HG03103 (cell line): ENCODE measurements at regions not wholly inside any gene's neighbourhood (a gene's known extent, or its start where the extent isn't known, plus 50 kb on each side); places are given as distances from the start of the nearest gene placed in this dataset.

Experiments used
- ATAC-seq: cut with Tn5 transposase; IDR thresholded peaks from one replicate; pipeline ENCODE4 v1.9.1; 2021; ENCODE audit warnings: low read depth; ENCODE audit not compliant: unreplicated experiment

DNA sequence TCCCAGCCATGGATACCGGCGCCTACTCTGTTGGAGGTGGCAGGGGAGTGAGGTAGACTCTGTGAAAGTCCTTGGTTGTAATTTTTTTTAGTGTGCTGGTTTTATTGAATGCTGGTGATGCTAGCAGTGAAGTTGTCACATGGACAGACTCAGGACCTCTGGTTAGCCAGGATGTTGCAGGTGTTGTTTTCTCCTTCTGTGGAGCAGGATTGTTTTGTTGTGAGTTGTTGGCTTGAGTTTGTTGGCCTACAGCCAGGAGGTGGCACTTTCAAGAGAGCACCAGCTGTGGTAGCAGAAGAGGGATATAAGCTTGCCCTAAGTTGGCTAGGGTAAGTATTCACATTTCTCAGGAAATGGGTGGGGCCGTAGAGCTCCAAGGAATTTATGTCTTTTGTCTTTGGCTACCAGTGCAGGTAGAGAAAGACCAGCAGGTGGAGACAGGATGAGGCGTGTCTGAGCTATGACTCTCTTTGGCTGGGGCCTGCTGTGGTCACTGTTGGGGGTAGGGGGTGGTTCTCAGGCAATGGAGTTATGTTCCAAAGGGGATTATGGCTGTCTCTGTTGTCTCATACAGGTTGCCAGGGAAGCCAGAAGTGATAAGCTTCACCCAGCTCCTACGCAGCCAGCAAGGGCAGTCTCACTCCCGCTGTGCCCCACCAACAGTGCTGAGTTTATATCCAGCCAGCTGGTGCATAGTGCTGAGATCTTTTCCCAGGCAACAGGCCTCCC, 248.7 kb downstream of the TAF11L14 start:
- ATAC-seq = no peak

DNA sequence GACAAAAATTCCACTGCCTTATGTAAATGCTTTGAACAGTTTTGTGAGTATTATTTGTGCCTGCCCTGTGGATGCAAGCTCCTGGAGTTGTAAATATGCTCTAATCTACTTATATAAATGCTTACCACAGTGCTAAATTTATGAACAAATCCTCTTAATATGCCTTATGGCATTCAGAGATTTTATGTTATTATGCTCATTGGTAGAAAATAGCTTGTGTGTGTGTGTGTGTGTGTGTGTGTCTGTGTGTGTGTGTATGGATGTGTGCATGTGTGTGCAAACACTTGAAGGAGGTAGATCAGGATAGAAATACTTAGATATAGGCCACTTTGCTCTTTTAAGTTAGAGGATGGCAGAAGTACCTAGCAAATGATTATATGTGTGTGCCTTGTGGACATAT, 253.9 kb downstream of the TAF11L14 start:
- ATAC-seq = no peak

GRCh38 chr5:17890501-17890900, 256.2 kb downstream of the TAF11L14 start:
- no peak for ATAC-seq

- no peak for ATAC-seq
These were observed 257.6 kb downstream of the TAF11L14 start for GRCh38 chr5:17891881-17892280.

- ATAC-seq = no peak
These were observed 258.9 kb downstream of the TAF11L14 start for GRCh38 chr5:17893026-17893635.

DNA sequence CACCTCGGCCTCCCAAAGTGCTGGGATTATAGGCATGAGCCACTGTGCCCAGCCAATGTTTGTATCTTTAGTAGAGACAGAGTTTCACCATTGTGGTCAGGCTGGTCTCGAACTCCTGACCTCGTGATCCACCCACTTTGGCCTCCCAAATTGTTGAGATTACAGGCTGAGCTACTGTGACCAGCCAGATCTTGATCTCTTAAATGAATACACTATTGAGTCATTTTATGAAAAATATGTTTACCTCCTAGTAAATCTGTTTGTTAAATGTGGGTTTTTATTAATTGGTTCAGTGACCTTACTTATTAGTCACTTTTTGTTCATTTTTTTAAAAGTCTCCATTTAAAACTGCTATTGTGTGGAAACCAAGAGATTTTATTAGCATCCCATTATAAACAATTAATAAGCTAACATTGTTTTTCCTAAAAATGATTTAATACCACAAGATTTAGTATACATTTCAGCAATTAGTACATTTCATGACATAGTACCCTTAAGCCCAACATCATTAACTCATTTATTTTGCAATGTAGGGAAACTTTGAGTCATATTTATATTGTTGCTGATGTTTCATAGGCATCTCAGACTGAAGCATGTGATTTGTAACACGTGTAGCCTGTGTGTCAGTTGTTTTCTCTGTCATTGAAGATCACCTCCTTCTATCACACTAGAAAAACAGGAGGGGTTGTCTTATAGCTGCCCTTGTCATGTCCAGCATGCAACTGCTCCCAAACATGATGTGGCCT, 261.2 kb downstream of the TAF11L14 start:
- ATAC-seq = no peak

DNA sequence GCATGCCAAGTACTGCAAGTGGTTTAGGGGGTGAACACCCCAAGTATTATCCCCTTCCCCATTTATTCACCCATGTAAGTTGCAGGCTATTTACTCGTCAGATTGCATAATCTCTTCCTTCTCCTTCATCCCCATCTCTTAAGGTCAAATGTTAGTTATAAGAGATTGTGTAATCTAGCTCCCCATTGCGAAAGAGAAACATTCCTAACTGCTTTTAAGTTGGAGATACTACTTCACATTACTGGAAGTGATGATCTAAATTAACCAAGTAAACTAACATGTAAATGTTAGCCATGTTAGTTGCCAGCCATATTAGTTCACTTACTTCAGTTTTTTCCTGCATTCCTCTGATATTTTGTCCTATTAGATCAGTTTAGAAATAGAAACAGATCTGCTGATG, 262.3 kb downstream of the TAF11L14 start:
- no peak for ATAC-seq

- no peak for ATAC-seq
These were observed 263.5 kb downstream of the TAF11L14 start for GRCh38 chr5:17897776-17898175.

DNA sequence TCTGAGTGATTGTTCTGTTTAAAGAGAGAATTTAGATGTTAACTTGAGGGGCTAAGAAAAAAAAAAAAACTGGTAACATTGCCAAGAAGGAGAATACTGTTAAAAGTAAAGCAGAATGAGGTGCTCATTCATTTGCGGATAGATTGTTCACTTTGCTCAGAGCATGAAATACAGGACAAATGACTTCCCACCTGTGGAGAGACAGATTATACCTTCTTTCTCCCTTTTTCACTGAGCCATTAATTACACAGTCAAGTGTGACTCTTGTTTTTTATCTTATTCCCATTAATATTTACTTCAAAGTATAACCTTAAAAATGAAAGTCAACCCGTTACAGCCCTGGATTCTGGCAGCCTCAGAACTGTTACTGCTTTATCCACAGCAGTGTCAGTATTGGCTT, 264.5 kb downstream of the TAF11L14 start:
- no peak for ATAC-seq

DNA sequence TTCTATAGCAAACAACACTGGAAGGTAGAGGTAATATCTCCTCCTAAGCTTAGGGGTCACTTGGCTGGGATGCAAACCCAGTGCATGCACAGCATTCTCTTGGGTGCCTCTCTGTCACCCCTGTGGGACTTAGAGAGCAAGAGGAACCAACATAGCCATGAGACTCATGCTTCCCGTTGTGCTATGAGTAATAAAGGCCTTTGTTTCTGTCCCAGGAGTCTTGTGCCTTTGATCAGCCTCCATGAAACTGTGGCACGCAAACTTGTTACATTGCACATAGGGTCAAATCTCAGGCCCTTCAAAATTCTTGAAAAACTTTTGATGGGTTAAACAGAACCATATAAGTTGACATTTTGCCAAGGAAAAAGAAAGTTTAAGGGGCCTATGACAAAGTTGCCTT, 272.8 kb downstream of the TAF11L14 start:
- peak; percentile 59 for ATAC-seq

DNA sequence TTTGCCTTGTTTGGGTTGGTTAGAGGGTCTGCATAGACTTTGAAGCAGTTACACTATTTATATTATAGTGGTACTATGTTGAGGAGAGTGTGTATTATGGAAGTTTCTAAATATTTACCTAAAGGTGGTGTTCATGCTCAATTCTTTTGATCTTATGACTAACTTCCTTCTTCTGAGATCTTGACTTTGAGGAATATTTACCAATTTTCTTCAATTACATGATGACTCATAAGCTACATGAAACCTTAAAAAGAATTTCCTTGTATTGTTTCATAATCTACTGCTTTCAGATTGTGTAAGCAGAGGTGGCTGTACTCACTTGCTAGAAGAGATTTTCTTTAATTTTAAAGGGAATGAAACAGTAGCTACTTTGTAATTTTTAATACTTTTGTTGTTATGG, 276.1 kb downstream of the TAF11L14 start:
- no peak for ATAC-seq

GRCh38 chr5:17912794-17913193, 278.5 kb downstream of the TAF11L14 start:
- ATAC-seq = no peak

DNA sequence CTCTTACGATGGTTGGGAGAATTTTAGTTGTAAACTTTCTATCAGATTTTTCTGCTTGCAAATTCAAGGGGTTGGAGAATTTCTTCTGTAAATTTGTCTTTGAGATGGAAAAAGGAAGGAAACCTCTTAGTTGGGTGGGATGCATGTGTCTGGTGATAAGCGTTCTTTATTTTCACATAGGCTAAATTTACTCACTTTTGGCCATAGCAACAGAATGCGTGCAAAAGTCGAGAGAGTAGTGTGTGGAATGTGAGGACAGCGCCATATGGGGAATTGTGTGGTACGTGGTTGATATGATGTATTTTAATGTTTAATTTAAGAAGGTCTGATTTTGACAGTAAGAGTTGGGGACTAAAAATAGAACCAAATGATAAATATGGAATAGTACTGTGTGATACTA, 282.2 kb downstream of the TAF11L14 start:
- ATAC-seq = no peak

GRCh38 chr5:17917465-17917864, 283.2 kb downstream of the TAF11L14 start:
- ATAC-seq = no peak

- ATAC-seq = no peak
These were observed 284.3 kb downstream of the TAF11L14 start for GRCh38 chr5:17918373-17919104.

- no peak for ATAC-seq
These were observed 291.0 kb downstream of the TAF11L14 start for GRCh38 chr5:17925276-17925675.

DNA sequence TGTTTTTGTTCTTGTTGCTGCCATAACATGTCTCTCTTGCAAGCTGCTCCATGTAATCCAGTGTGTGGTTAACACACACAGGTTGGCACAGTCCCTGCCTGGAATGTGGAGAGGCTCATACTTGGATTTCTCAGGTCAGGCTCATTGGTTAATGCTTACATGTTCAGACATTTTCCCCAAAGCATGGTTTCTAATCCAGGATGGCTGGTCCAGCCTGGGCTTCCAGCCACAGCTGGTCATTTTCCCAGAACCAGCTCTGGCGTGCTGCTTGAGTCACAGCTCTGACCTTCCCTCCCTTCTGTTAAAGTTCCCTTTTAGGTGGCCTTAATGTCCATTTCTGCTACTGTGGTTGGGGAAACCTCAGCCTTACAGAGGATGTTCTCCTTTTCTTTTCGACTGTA, 294.3 kb downstream of the TAF11L14 start:
- ATAC-seq = no peak

GRCh38 chr5:17929171-17929570, 294.9 kb downstream of the TAF11L14 start:
- no peak for ATAC-seq

DNA sequence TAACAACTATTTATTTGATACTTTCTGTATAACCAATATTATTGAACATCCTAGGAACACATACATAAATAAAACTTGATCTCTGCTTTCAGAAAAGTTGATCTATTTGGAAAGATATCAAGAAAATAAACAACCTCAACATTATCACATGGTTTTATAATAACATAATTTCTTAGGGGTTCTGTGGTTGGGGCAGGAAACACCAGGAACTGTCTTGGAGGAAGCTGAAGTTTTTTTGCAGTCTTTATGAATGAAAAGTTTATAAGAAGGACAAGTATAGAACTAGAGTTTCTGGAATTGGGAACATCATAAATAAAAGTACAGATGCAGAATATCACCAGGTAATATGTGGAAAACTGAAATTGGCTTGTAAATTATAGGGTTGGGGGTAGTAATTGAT, 296.1 kb downstream of the TAF11L14 start:
- ATAC-seq = no peak

GRCh38 chr5:17944046-17944445, 309.8 kb downstream of the TAF11L14 start:
- ATAC-seq = no peak

- ATAC-seq = no peak
These were observed 312.8 kb downstream of the TAF11L14 start for GRCh38 chr5:17947029-17947428.
